LNCaP clone FGC (cell line): ENCODE measurements at regions not wholly inside any gene's neighbourhood (a gene's known extent, or its start where the extent isn't known, plus 50 kb on each side); places are given as distances from the start of the nearest gene placed in this dataset.

Experiments
- DNase-seq: peaks from one replicate; pipeline ENCODE4 v3.0.0-alpha.2; 2011; ENCODE audit warnings: low read depth
- H3K4me3 ChIP-seq: 2 replicates; pipeline ENCODE4 v1.5.1; 2011; ENCODE audit warnings: mild to moderate bottlenecking, low read depth, low read length, control low read depth
- CTCF ChIP-seq: IDR thresholded peaks from 2 replicates; pipeline ENCODE4 v1.5.1; 2012; ENCODE audit warnings: mild to moderate bottlenecking; ENCODE audit not compliant: control insufficient read depth, insufficient read depth; ENCODE audit errors: extremely low read depth

- no peak for DNase-seq
- TF ChIP-seq CTCF, result no peak
- H3K4me3 ChIP-seq, result no peak overlapping the region
Observed at GRCh38 chr9:108634204-108634603, 221.6 kb downstream of the ACTL7B start.

GRCh38 chr9:108631496-108632285 lies 224.1 kb downstream of the ACTL7B start:
- no peak for TF ChIP-seq CTCF
- no peak overlapping the region for H3K4me3 ChIP-seq
- no peak for DNase-seq

DNA sequence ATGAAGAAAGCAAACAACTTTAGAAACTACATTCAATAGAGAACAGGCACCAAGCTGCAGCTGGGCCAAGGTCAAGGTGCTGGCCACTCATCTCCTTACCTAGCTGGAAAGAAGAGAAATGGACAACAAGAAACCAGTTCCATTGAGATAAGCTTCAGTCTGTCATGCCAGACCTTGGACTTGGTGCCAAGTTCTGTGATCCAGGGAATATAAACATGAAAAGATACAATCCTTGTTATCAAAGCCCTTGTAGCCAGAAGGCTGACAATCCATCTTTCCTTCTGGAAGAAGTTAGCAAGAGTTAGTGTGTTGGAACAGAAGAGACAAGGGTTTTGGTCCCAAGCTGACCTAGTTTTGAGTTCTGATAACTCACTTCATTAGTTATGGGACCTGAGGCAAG lies 227.5 kb downstream of the ACTL7B start:
- no peak overlapping the region for H3K4me3 ChIP-seq
- TF ChIP-seq CTCF, result no peak
- DNase-seq, result no peak

DNA sequence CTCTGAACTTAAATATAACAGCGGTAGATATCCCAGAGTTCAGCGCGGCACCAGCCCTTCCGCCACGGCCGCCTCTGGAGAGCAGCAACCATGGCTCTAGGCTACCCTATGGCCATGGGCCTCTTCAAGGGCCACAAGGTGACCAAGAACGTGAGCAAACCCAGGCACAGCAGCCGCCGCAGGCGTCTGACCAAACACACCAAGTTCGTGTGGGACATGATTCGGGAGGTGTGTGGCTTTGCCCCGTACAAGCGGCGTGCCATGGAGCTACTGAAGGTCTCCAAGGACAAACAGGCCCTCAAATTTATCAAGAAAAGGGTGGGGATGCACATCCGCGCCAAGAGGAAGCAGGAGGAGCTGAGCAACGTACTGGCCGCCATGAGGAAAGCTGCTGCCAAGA lies 229.0 kb downstream of the ACTL7B start:
- DNase-seq, result no peak
- no peak for TF ChIP-seq CTCF
- H3K4me3 ChIP-seq, result no peak overlapping the region

GRCh38 chr9:108621991-108622855 lies 233.6 kb downstream of the ACTL7B start:
- no peak overlapping the region for H3K4me3 ChIP-seq
- DNase-seq, result no peak
- no peak for TF ChIP-seq CTCF

GRCh38 chr9:108620767-108621166 lies 235.0 kb downstream of the ACTL7B start:
- no peak for TF ChIP-seq CTCF
- no peak overlapping the region for H3K4me3 ChIP-seq
- DNase-seq, result no peak
